ENCODE measurements at regions not wholly inside any gene's neighbourhood (a gene's known extent, or its start where the extent isn't known, plus 50 kb on each side); places are given as distances from the start of the nearest gene placed in this dataset.
A peak's percentile ranks its signal among the peaks of the same experiment; 100 is the strongest.

DNA sequence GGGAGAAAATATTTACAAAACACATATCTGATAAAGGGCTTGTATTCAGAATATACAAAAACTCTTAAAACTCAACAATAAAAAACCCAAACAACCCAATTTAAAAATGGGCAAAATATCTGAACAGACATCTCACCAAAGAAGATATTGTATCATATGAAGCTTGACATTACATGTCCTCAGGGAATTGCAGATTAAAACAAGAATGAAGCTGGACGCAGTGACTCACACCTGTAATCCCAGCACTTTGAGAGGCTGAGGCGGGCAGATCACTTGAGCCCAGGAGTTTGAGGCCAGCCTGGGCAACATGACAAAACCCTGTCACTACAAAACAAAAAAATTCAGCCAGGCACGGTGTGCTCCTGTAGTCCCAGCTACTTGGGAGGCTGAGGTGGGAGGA is 135.4 kb upstream of the AKIRIN2 start:
- H3K4me2 ChIP-seq (ENCODE audit: low read length), result no peak overlapping the region
- TF ChIP-seq EZH2phosphoT487 (IDR thresholded peaks at IDR 0.05; ENCODE audit: borderline replicate concordance, low read depth, low read length), result no peak
- no peak for TF ChIP-seq CTCF (conservative IDR thresholded peaks at IDR 0.05; ENCODE audit: low read length)
- no peak for DNase-seq (ENCODE audit: low spot score)
- peaks cover 22% of the 10 kb centered on the region; the same call in 1 of the 2 replicates for H3K36me3 ChIP-seq (ENCODE audit: insufficient read depth, low read length)
- H2AFZ ChIP-seq (ENCODE audit: low read length), result no peak overlapping the region
- H3K4me3 ChIP-seq (ENCODE audit: low read depth, low read length, poor library complexity, severe bottlenecking), result no peak overlapping the region
- intact Hi-C loops (cut with micrococcal nuclease; ENCODE audit: unreplicated experiment), result no loop called here
- POLR2A ChIA-PET, result interaction anchor here (0.7 to 1.4 kb wide), 5 partner anchors 11 to 80 kb away, joined by 3 to 4 read pairs (median 3); no protein-coding TSS in a partner anchor
- no peaks in the 10 kb centered on the region for H3K79me2 ChIP-seq (ENCODE audit: insufficient read depth, low read depth, low read length)
- no TSS peak for BruUV-seq (replicated peaks)
- no peak overlapping the region for H3K27ac ChIP-seq (ENCODE audit: low read depth, low read length, poor library complexity, severe bottlenecking)
- no peaks in the 10 kb centered on the region for H4K20me1 ChIP-seq (ENCODE audit: insufficient read depth, low read length)
- peaks cover 20% of the 10 kb centered on the region for H3K4me1 ChIP-seq (ENCODE audit: insufficient read depth, low read length, poor library complexity, severe bottlenecking)
- CTCF ChIA-PET (ENCODE audit: unreplicated experiment), result no interaction called here
- H3K9me3 ChIP-seq (ENCODE audit: low read length), result peaks cover 31% of the 10 kb centered on the region
- H3K9me2 ChIP-seq (ENCODE audit: insufficient read depth, low read length), result no peaks in the 10 kb centered on the region

DNA sequence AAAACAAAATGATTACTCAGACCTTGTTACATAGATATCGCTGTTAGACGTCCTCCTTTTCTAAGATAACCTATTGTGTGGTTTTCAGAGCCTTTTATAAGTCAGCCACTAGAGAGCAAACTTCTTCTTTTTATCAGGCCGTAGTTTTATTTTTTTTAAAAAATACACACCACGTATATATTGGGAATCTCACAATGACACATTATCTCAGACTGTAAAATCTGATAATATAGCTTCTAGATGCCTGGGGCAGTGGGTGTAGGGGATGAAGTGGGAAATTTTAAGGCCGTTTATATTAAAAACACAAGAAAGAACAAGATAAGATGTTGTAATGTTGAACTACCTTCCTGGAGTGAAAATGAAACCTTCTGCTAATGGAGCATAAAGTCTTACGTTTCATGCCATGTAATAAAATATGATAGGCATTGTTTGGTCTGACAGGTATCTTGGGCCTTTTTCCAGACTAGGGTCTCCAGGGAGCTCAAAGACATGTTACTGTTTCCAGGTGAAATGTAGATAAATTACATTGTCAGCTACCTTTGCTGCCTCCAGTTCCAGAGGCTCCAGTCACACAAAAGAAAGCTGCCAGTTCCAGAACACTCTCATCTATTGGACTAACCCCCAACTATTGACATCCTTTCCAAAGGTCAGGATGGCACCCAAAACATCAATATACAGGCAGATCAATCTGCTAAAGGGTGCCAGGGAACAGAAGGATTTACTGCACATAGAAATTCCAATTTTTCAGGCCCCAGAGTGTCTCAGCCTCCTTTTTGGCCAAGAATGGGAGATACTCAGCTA is 130.2 kb upstream of the AKIRIN2 start:
- Histone ChIP-seq H3K4me1 (ENCODE audit: insufficient read depth, low read length, poor library complexity, severe bottlenecking) (peaks cover 68% of the 10 kb centered on the region), H3K4me3 (ENCODE audit: low read depth, low read length, poor library complexity, severe bottlenecking) (peak overlapping the region; percentile 42), H3K9me2 (ENCODE audit: insufficient read depth, low read length) (no peaks in the 10 kb centered on the region), H3K79me2 (ENCODE audit: insufficient read depth, low read depth, low read length) (no peaks in the 10 kb centered on the region), H3K9me3 (ENCODE audit: low read length) (peaks cover 15% of the 10 kb centered on the region; the same call in 1 of the 2 replicates), H3K4me2 (ENCODE audit: low read length) (peak overlapping the region; percentile 69), H2AFZ (ENCODE audit: low read length) (peak overlapping the region; percentile 80; the same call in 1 of the 2 replicates), H3K36me3 (ENCODE audit: insufficient read depth, low read length) (peaks cover 15% of the 10 kb centered on the region; the same call in 1 of the 2 replicates), H4K20me1 (ENCODE audit: insufficient read depth, low read length) (no peaks in the 10 kb centered on the region), H3K27ac (ENCODE audit: low read depth, low read length, poor library complexity, severe bottlenecking) (peak overlapping the region; percentile 81)
- TF ChIP-seq CTCF (conservative IDR thresholded peaks at IDR 0.05; ENCODE audit: low read length), result peak; percentile 98
- no peak for TF ChIP-seq EZH2phosphoT487 (IDR thresholded peaks at IDR 0.05; ENCODE audit: borderline replicate concordance, low read depth, low read length)
- ChIA-PET CTCF (ENCODE audit: unreplicated experiment) (interaction anchor here (0.6 to 1.8 kb wide), 7 partner anchors 26 to 348 kb away, joined by 3 to 7 read pairs (median 3); no protein-coding TSS in a partner anchor), POLR2A (interaction anchor here (0.5 to 6.1 kb wide), 58 partner anchors 7 to 1039 kb away, joined by 3 to 122 read pairs (median 5); partner anchors contain the start of genes ORC3 and RARS2)
- intact Hi-C loops (cut with micrococcal nuclease; ENCODE audit: unreplicated experiment), result loop anchor here (1.0 to 5.0 kb wide), 12 partner anchors 47 to 1040 kb away; partner anchors contain the start of gene CNR1
- BruUV-seq (replicated peaks), result no TSS peak
- DNase-seq (ENCODE audit: low spot score), result peak; percentile 84
